ENCODE measurements at regions not wholly inside any gene's neighbourhood (a gene's known extent, or its start where the extent isn't known, plus 50 kb on each side); places are given as distances from the start of the nearest gene placed in this dataset.

- TF ChIP-seq TSHZ1 (tag by site-specific recombination; IDR thresholded peaks at IDR 0.05; ENCODE audit: borderline replicate concordance) (0 out of 2 replicates have a peak, but pooled peaks have one; percentile 42), ZBTB20 (tag by site-specific recombination; IDR thresholded peaks at IDR 0.05) (0 out of 2 replicates have a peak, but pooled peaks have one; percentile 12), HIC1 (tag by site-specific recombination; IDR thresholded peaks at IDR 0.05) (peak; percentile 68), ZNF169 (tag by site-specific recombination; IDR thresholded peaks at IDR 0.05) (no peak), FEZF1 (tag by site-specific recombination; IDR thresholded peaks at IDR 0.05) (peak; percentile 21; the same call in 1 of the 2 replicates), ZNF658 (tag by site-specific recombination; IDR thresholded peaks at IDR 0.05) (no peak), ZNF366 (tag by site-specific recombination; conservative IDR thresholded peaks at IDR 0.05) (peak; percentile 86), PRDM6 (tag by site-specific recombination; IDR thresholded peaks at IDR 0.05) (peak; percentile 27; the same call in 1 of the 2 replicates), ZNF747 (tag by site-specific recombination; IDR thresholded peaks at IDR 0.05) (no peak), TRIM28 (IDR thresholded peaks at IDR 0.05; ENCODE audit: borderline replicate concordance, low read length) (peak; percentile 47; the same call in 1 of the 2 replicates), ZNF112 (tag by site-specific recombination; IDR thresholded peaks at IDR 0.05) (no peak), ZSCAN30 (tag by site-specific recombination; IDR thresholded peaks at IDR 0.05) (no peak), PRDM10 (tag by site-specific recombination; IDR thresholded peaks at IDR 0.05) (peak; percentile 66), ZNF335 (tag by site-specific recombination; conservative IDR thresholded peaks at IDR 0.05) (peak; percentile 43; the same call in 1 of the 2 replicates), ZNF830 (tag by site-specific recombination; IDR thresholded peaks at IDR 0.05; ENCODE audit: low read depth) (no peak), ZNF600 (tag by site-specific recombination; IDR thresholded peaks at IDR 0.05) (0 out of 2 replicates have a peak, but pooled peaks have one; percentile 24), GLIS2 (tag by site-specific recombination; IDR thresholded peaks at IDR 0.05) (peak; percentile 13; the same call in 1 of the 2 replicates), ZNF623 (tag by site-specific recombination; IDR thresholded peaks at IDR 0.05) (no peak), ZBTB44 (tag by site-specific recombination; IDR thresholded peaks at IDR 0.05) (peak; percentile 90), ZBTB21 (tag by site-specific recombination; IDR thresholded peaks at IDR 0.05) (0 out of 2 replicates have a peak, but pooled peaks have one; percentile 30), ZEB2 (tag by site-specific recombination; IDR thresholded peaks at IDR 0.05) (peak; percentile 80), ZBTB1 (tag by site-specific recombination; IDR thresholded peaks at IDR 0.05) (no peak), BCL11B (tag by site-specific recombination; IDR thresholded peaks at IDR 0.05; ENCODE audit: low read depth) (no peak), CTCF (tag by site-specific recombination; IDR thresholded peaks at IDR 0.05) (no peak)
Measured at GRCh38 chr9:108551030-108551841, 304.6 kb downstream of the ACTL7B start (continued).
